Bronchial epithelial cell (primary cell): ENCODE measurements at regions not wholly inside any gene's neighbourhood (a gene's known extent, or its start where the extent isn't known, plus 50 kb on each side); places are given as distances from the start of the nearest gene placed in this dataset.
A peak's percentile ranks its signal among the peaks of the same experiment; 100 is the strongest.

Experiments used
- DNase-seq: peaks from one replicate; pipeline ENCODE4 v3.0.0-alpha.2; 2010; ENCODE audit warnings: low read depth
- FAIRE-seq: peaks from 2 replicates; lab custom pipeline; 2011; peaks lifted over from hg19 to GRCh38; lab: Jason Lieb, UNC
- H3K27me3 ChIP-seq: 2 replicates; pipeline ENCODE4 v1.5.1; 2011; ENCODE audit warnings: low read length; ENCODE audit not compliant: control insufficient read depth, insufficient read depth
- H3K36me3 ChIP-seq: 2 replicates; pipeline ENCODE4 v1.5.1; 2011; ENCODE audit warnings: low read length; ENCODE audit not compliant: control insufficient read depth, insufficient read depth
- H3K4me3 ChIP-seq: 2 replicates; pipeline ENCODE4 v1.5.1; 2011; ENCODE audit warnings: mild to moderate bottlenecking, low read depth, low read length, control low read depth
- TF ChIP-seq, protein P1 (sequence below): IDR thresholded peaks from 2 replicates; pipeline ENCODE4 v1.5.1; 2011; ENCODE audit warnings: mild to moderate bottlenecking, moderate library complexity, low read length, control low read depth, inconsistent platforms; ENCODE audit not compliant: insufficient read depth, severe bottlenecking

DNA sequence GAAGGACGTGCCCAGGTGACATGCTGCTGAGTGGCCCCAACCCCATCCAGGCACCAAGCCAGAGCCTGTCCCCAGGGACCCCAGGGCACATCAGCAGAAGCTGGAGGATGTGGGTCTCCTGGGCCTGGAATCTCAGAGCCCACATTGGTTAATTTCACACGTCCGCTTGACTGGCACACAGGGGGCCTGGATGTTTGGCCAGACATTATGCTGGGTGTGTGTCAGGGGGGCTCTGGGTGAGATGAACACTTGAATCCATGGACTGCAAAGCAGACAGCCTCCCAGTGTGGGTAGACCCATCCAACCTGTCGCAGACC is 79.1 kb upstream of the RET start:
- DNase-seq (no peak), FAIRE-seq (no peak)
- TF ChIP-seq, protein P1, sequence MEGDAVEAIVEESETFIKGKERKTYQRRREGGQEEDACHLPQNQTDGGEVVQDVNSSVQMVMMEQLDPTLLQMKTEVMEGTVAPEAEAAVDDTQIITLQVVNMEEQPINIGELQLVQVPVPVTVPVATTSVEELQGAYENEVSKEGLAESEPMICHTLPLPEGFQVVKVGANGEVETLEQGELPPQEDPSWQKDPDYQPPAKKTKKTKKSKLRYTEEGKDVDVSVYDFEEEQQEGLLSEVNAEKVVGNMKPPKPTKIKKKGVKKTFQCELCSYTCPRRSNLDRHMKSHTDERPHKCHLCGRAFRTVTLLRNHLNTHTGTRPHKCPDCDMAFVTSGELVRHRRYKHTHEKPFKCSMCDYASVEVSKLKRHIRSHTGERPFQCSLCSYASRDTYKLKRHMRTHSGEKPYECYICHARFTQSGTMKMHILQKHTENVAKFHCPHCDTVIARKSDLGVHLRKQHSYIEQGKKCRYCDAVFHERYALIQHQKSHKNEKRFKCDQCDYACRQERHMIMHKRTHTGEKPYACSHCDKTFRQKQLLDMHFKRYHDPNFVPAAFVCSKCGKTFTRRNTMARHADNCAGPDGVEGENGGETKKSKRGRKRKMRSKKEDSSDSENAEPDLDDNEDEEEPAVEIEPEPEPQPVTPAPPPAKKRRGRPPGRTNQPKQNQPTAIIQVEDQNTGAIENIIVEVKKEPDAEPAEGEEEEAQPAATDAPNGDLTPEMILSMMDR, result no peak
- no peak overlapping the region for H3K4me3 ChIP-seq
- no peaks in the 10 kb centered on the region for H3K36me3 ChIP-seq
- no peaks in the 10 kb centered on the region for H3K27me3 ChIP-seq

DNA sequence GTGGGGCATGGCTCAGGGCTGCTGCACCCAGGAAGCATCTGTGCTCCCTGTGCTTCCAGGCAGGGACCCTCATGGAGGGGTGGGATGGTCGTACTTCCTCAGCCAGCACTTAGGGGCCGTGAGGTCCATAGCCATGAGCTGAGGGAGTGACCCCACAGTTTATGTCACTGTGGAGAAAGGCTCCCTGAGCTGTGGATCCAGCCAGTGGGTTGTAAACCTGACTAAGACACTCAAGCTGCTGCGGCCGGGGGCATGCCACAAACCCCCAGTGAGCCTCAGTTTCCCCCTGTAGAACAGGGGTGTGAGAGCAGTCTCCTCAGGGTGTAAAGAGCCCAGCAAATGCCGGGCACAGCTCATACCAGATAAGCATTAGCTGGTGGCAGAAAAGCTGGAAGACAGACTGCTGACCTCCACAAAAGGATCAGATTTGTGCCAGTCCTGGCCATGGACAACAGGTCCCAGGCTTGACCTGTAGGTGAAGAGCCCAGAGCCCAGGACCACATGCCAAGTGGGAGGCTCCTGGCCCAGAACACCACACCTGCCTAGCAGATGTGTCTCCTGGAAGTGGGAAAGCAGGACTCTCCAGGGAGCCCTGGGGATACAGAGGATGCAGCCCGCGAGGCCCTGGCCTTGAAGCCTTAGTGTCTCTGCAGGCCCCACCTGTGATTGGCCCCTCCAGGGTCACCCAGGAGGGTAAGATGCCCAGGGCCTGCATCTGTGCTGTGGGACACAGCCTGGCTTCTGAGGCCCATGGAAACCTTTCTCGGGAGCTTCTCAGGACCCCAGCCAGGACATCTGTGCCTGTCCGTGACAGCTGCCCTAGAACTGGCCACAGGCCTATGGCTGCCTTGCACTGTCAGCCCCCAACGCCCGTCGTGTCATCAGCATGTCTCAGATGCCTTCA is 78.1 kb upstream of the RET start:
- H3K36me3 ChIP-seq, result no peaks in the 10 kb centered on the region
- DNase-seq, result no peak
- H3K27me3 ChIP-seq, result no peaks in the 10 kb centered on the region
- no peak overlapping the region for H3K4me3 ChIP-seq
- FAIRE-seq, result no peak
- TF ChIP-seq, protein P1, result no peak

DNA sequence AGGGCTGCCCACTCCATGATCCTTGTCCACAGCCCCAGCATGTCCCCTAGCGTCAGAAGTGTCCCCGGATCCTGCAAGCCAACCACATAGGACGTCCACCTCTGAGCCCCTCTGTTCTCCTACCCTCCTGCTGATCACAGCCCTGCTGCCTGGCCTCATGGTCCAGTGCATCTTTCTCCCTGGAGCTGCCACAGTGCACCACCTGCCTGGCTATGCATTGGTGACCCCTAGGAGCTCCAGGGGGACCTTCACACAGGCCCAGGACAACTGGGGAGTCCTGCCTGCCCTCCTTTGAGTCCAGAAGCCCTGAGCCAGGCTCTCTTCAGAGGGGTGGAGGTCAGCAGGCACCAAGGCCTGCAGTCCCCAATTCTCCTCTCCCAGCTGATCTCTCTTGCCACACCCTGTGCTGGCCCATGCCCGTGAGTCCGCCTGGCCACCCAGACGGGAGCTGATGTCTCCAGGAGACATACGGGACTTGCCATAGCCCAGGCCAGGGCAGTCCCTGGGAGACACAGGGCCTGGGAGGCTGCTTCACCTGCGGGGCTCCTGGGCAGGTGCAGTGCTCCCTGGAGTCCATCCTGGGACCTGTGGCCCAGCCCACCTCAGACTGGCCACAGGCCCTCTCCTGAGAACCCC is 77.4 kb upstream of the RET start:
- H3K27me3 ChIP-seq, result no peaks in the 10 kb centered on the region

DNA sequence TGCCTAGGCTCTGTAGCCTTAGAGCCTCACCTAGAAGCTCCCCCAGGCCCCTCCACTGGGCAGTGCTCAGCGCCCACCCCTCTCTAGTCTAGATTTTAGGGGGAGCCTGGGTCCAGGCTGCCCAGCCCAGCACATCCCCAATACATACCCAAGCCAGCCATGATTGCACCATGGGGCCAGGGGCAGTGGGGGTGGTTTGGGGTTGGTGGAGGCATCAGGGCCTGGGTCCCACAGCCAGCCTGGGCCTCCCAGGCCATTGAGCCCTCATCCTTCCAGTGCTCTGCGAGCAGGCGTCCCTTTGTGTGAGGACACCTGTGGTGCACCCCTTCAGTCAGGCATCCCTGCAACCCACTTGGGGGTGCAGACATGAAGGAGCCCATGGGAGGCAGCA is 76.9 kb upstream of the RET start:
- no peak for FAIRE-seq
- TF ChIP-seq, protein P1, result no peak
- H3K4me3 ChIP-seq, result no peak overlapping the region
- no peaks in the 10 kb centered on the region for H3K36me3 ChIP-seq
- H3K27me3 ChIP-seq, result no peaks in the 10 kb centered on the region
- no peak for DNase-seq

More for the DNA sequence above, 77.4 kb upstream of the RET start:
- DNase-seq (no peak), FAIRE-seq (peak; percentile 13)
- no peaks in the 10 kb centered on the region for H3K36me3 ChIP-seq
- no peak overlapping the region for H3K4me3 ChIP-seq
- TF ChIP-seq, protein P1, result no peak

DNA sequence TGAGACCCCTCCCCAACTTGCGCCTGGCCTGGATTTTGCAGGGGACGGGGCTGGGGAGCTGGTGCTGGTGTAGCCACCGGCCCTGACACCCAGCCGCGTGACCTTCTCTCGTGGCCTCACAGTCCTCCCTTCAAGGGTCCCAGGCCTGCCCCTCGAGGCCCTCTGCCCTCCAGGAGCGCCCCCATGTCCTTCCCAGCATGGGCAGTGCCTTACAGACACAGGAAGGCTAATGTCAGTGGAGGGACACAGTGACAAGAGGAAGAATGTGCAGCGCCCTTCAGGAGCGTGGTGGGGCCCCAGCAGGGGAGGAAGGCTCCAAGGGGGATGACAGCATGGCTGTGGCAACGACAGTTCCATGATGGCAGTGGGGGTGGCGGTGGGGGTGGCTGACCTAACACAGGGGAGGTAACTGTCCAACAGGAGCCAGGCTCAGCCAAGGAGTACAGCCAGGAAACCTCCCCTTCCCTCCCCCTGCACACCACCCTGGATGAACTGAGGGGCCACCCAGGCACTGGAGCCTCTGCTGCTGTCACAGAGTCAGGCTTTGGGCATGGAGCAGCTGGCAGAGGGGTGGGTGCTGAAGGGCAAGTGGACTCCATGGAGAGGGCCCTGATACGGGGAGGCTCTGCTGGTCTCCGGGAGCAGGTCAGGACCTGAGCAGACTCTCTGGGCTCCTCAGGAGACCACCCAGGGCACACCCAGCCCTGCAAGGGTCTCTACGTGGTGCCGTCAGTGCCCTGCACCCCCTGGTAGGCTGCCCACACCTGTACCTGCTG is 76.0 kb upstream of the RET start:
- no peaks in the 10 kb centered on the region for H3K36me3 ChIP-seq
- FAIRE-seq, result no peak
- H3K27me3 ChIP-seq, result no peaks in the 10 kb centered on the region
- no peak for DNase-seq
- TF ChIP-seq, protein P1, result no peak
- H3K4me3 ChIP-seq, result no peak overlapping the region
